ENCODE measurements at regions not wholly inside any gene's neighbourhood (a gene's known extent, or its start where the extent isn't known, plus 50 kb on each side); places are given as distances from the start of the nearest gene placed in this dataset.

GRCh38 chr3:27560484-27561056 lies 76.4 kb upstream of the SLC4A7 start:
- Histone ChIP-seq H3K36me3 (no peaks in the 10 kb centered on the region), H3K9me3 (no peaks in the 10 kb centered on the region), H3K4me1 (peaks cover 0 to 28% (median 8%) of the 10 kb centered on the region in 12 donors), H3K4me3 (no peak overlapping the region), H3K27ac (peak overlapping the region in 1 of 12 donors; percentile 22), H3K27me3 (no peaks in the 10 kb centered on the region)
- WGBS, 4 donors = 83 to 91% (median 87%) methylated on average over 11 of the region's 11 CpGs
- DNase-seq = no peak
- ATAC-seq = no peak
- TF ChIP-seq CTCF (IDR thresholded peaks at IDR 0.05) = no peak
- TF ChIP-seq POLR2A (IDR thresholded peaks at IDR 0.05) = no peak
- intact Hi-C loops (cut with DNase I) = no loop called here

GRCh38 chr3:27559835-27560234 lies 75.7 kb upstream of the SLC4A7 start:
- peak overlapping the region in 5 of 12 donors; percentile 38 to 81 (median 55) for H3K27ac ChIP-seq
- H3K4me1 ChIP-seq = peaks cover 0 to 27% (median 8%) of the 10 kb centered on the region in 12 donors
- no peaks in the 10 kb centered on the region for H3K9me3 ChIP-seq
- WGBS, 4 donors = 35 to 54% (median 41%) methylated on average over 6 of the region's 6 CpGs
- H3K27me3 ChIP-seq = no peaks in the 10 kb centered on the region
- H3K36me3 ChIP-seq = no peaks in the 10 kb centered on the region
- DNase-seq (peak in 4 of 5 donors; percentile 61 to 71 (median 66)), ATAC-seq (peak; percentile 54 to 92 (median 92))
- TF ChIP-seq CTCF (IDR thresholded peaks at IDR 0.05) (no peak), POLR2A (IDR thresholded peaks at IDR 0.05) (no peak)
- intact Hi-C loops (cut with DNase I) = no loop called here
- H3K4me3 ChIP-seq = no peak overlapping the region

GRCh38 chr3:27559381-27559780 lies 75.2 kb upstream of the SLC4A7 start:
- no peak overlapping the region for H3K4me3 ChIP-seq
- TF ChIP-seq POLR2A (IDR thresholded peaks at IDR 0.05) (no peak), CTCF (IDR thresholded peaks at IDR 0.05) (no peak)
- no peak for DNase-seq
- no peaks in the 10 kb centered on the region for H3K9me3 ChIP-seq
- no peaks in the 10 kb centered on the region for H3K36me3 ChIP-seq
- H3K27me3 ChIP-seq = no peaks in the 10 kb centered on the region
- H3K27ac ChIP-seq = peak overlapping the region in 5 of 12 donors; percentile 38 to 81 (median 55)
- no peak for ATAC-seq
- intact Hi-C loops (cut with DNase I) = no loop called here
- H3K4me1 ChIP-seq = peaks cover 0 to 29% (median 8%) of the 10 kb centered on the region in 12 donors

- Histone ChIP-seq H3K27me3 (no peaks in the 10 kb centered on the region), H3K4me3 (no peak overlapping the region), H3K36me3 (no peaks in the 10 kb centered on the region), H3K4me1 (peaks cover 0 to 37% (median 8%) of the 10 kb centered on the region in 12 donors), H3K27ac (peak overlapping the region in 11 of 12 donors; percentile 35 to 95 (median 68)), H3K9me3 (no peaks in the 10 kb centered on the region)
- no peak for TF ChIP-seq POLR2A (IDR thresholded peaks at IDR 0.05)
- TF ChIP-seq CTCF (IDR thresholded peaks at IDR 0.05) = no peak
- ATAC-seq (peak in 3 of 4 donors; percentile 31 to 41 (median 33)), DNase-seq (no peak)
- intact Hi-C loops (cut with DNase I) = no loop called here
- 81 to 86% (median 82%) methylated on average over 2 of the region's 2 CpGs for WGBS, 4 donors
Measured at GRCh38 chr3:27557411-27557810, 73.2 kb upstream of the SLC4A7 start.

Measured in heart left ventricle (tissue), 16 donors.